ENCODE measurements at regions not wholly inside any gene's neighbourhood (a gene's known extent, or its start where the extent isn't known, plus 50 kb on each side); places are given as distances from the start of the nearest gene placed in this dataset.

DNA sequence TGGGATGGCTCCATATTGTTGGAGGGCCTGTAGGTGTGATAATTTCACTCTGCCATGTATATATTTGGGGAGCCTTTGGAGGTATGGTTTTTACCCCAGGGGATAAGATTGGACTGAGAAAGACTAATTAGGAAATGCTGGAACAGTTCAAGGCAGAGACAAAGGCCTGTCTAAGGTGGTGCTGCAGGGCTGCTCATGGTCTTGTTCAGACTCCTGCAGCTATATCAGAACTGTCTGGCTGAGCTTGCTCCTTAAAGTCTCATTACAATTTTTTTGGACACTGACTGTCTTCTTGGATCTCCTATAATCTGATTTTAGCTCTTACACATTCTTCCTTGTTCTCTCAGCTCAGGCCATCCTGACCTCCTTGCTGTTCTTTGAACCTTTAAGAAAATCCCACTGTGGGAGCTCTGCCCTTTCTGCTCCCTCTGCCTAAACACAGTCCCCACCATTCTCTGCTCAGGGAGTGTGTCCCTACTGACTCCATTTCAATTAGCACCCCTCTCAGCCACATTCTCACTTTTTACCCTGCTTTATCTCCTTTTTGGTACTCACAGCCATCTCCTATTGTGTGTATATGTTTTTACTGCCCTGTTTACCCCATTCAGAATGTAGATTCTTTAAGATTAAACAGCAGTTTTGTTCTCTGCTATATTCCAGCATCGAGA lies 468.7 kb upstream of the FANCL start (continued):
- TF ChIP-seq HDAC2 (IDR thresholded peaks at IDR 0.05; ENCODE audit: borderline replicate concordance in 1 of 2, low read depth in 2 of 2, low read length in 2 of 2) = no peak
- TF ChIP-seq RXRA (IDR thresholded peaks at IDR 0.05; ENCODE audit: insufficient read depth, low read depth, low read length) = no peak
